Endothelial cell of umbilical vein (primary cell): ENCODE measurements at regions not wholly inside any gene's neighbourhood (a gene's known extent, or its start where the extent isn't known, plus 50 kb on each side); places are given as distances from the start of the nearest gene placed in this dataset.

Experiments used
- BruUV-seq: library from RNA; stranded (reverse); fragments of 400-500 nt; replicated peaks from 2 replicates; lab custom pipeline; 2021; lab: Mats Ljungman, UMichigan
- CTCF ChIA-PET: fragments of 300-600, 350-600 bp; sonication (Branson Sonifier 250); formaldehyde crosslinking; loops from one replicate; lab custom pipeline; 2021; ENCODE audit warnings: antibody characterized with exemption, inconsistent platforms; lab: Charles Lee
- POLR2A ChIA-PET: fragments of 300-600, 350-600 bp; sonication (Branson Sonifier 250); formaldehyde crosslinking; loops from one replicate; lab custom pipeline; 2021; ENCODE audit warnings: antibody characterized with exemption, inconsistent platforms; lab: Charles Lee
- DNase-seq: peaks from one replicate; pipeline ENCODE4 v3.0.0-alpha.2; 2011; ENCODE audit warnings: low read depth, low spot score
- FAIRE-seq: peaks from 2 replicates; lab custom pipeline; 2011; peaks lifted over from hg19 to GRCh38; lab: Jason Lieb, UNC
- H2AFZ ChIP-seq: 2 replicates; pipeline ENCODE4 v1.6.0; 2012; ENCODE audit warnings: low read depth, low read length, control low read depth, inconsistent platforms
- H3K27ac ChIP-seq: 2 replicates; pipeline ENCODE4 v1.5.1; 2011; ENCODE audit warnings: low read depth, mild to moderate bottlenecking, control low read depth, low read length, moderate library complexity; ENCODE audit not compliant: insufficient read depth
- H3K27me3 ChIP-seq, 2 experiments: 2 replicates each; pipeline versions ENCODE4 v1.6.0 to v1.6.1; 2011; ENCODE audit warnings: low read length in 2 of 2, mixed read lengths in 1 of 2; ENCODE audit not compliant: control insufficient read depth in 2 of 2, insufficient read depth in 2 of 2
- H3K36me3 ChIP-seq, 2 experiments: 2 replicates in 1 of 2; 3 replicates in 1 of 2; pipeline ENCODE4 v1.5.1; 2011; ENCODE audit warnings: low read length in 2 of 2, mild to moderate bottlenecking in 1 of 2, moderate library complexity in 1 of 2; ENCODE audit not compliant: control insufficient read depth in 2 of 2, insufficient read depth in 2 of 2; ENCODE audit errors: extremely low read depth in 1 of 2
- H3K4me1 ChIP-seq: 3 replicates; pipeline ENCODE4 v1.5.1; 2011; ENCODE audit warnings: mild to moderate bottlenecking, low read length; ENCODE audit not compliant: control insufficient read depth, insufficient read depth; ENCODE audit errors: extremely low read depth
- H3K4me2 ChIP-seq: 2 replicates; pipeline ENCODE4 v1.6.1; 2011; ENCODE audit warnings: low read length, control low read depth, mixed read lengths; ENCODE audit not compliant: insufficient read depth
- H3K4me3 ChIP-seq, 3 experiments: fragments of 200-600 bp in 1 of 3; sonication (generic), shearing (Covaris generic) in 1 of 3; replicated peaks in 1 of 3; 2 replicates each; pipeline ENCODE4 v1.5.1; 2011 to 2016; ENCODE audit warnings: control low read depth in 3 of 3, low read length in 3 of 3, mild to moderate bottlenecking in 2 of 3, inconsistent platforms in 1 of 3, low read depth in 1 of 3, moderate library complexity in 1 of 3; ENCODE audit not compliant: insufficient read depth in 1 of 3
- H3K79me2 ChIP-seq: 2 replicates; pipeline ENCODE4 v1.6.0; 2012; ENCODE audit warnings: low read length, inconsistent platforms; ENCODE audit not compliant: control insufficient read depth, insufficient read depth
- H3K9ac ChIP-seq: replicated peaks from 2 replicates; pipeline ENCODE3; 2011; ENCODE audit warnings: low read length, control low read depth; ENCODE audit not compliant: insufficient read depth; ENCODE audit errors: extremely low read depth
- H3K9me1 ChIP-seq: replicated peaks from 3 replicates; pipeline ENCODE4 v1.6.0; 2011; ENCODE audit warnings: mild to moderate bottlenecking, low read length; ENCODE audit not compliant: control insufficient read depth, insufficient read depth; ENCODE audit errors: extremely low read depth
- H3K9me3 ChIP-seq: replicated peaks from 2 replicates; pipeline ENCODE4 v1.5.1; 2012; ENCODE audit warnings: low read length, inconsistent platforms; ENCODE audit not compliant: control insufficient read depth, insufficient read depth
- H4K20me1 ChIP-seq: replicated peaks from 2 replicates; pipeline ENCODE3; 2011; ENCODE audit warnings: mild to moderate bottlenecking, low read length; ENCODE audit not compliant: control insufficient read depth, insufficient read depth; ENCODE audit errors: extremely low read depth
- EZH2 ChIP-seq: IDR thresholded peaks from 2 replicates; pipeline ENCODE4 v1.6.1; 2012; ENCODE audit warnings: borderline replicate concordance, low read depth, mild to moderate bottlenecking, moderate library complexity, low read length, inconsistent platforms; ENCODE audit not compliant: severe bottlenecking
- FOS ChIP-seq: IDR thresholded peaks from 2 replicates; pipeline ENCODE4 v1.6.1; 2011; ENCODE audit warnings: mild to moderate bottlenecking, low read length, moderate library complexity, borderline replicate concordance; ENCODE audit not compliant: insufficient read depth
- GATA2 ChIP-seq: IDR thresholded peaks from 2 replicates; pipeline ENCODE4 v1.7.0; 2011; ENCODE audit warnings: low read depth, mild to moderate bottlenecking, moderate library complexity, mixed read lengths, low read length; ENCODE audit not compliant: insufficient read length, insufficient read depth
- JUN ChIP-seq: IDR thresholded peaks from 2 replicates; pipeline ENCODE4 v1.6.1; 2011; ENCODE audit warnings: borderline replicate concordance, low read depth; ENCODE audit not compliant: insufficient read length, insufficient read depth
- MYC ChIP-seq: IDR thresholded peaks from one replicate; pipeline ENCODE4 v1.6.1; 2011; ENCODE audit warnings: mild to moderate bottlenecking, low read depth, low read length
- POLR2A ChIP-seq: IDR thresholded peaks from 2 replicates; pipeline ENCODE4 v1.6.1; 2012; ENCODE audit warnings: low read depth, mild to moderate bottlenecking, control low read depth, low read length
- POLR2AphosphoS5 ChIP-seq: IDR thresholded peaks from 2 replicates; pipeline ENCODE4 v1.6.1; 2012; ENCODE audit warnings: low read depth, mild to moderate bottlenecking, control low read depth, low read length, moderate library complexity; ENCODE audit not compliant: insufficient read depth
- dilution Hi-C: fragments of 300-500 bp; cut with MboI; formaldehyde crosslinking; loops from one replicate; pipeline ENCODE4 v1.15.0; 2019; ENCODE audit warnings: low sequenced_read_pairs; ENCODE audit not compliant: extremely low pct_ligation_motif_present
- intact Hi-C: fragments of 100-400 bp; cut with micrococcal nuclease; formaldehyde crosslinking; loops from one replicate; pipeline ENCODE4 v1.10.0; 2022
- TF ChIP-seq, protein P1 (sequence below), 2 donors: IDR thresholded peaks; 1 replicate in 1 of 2; 2 replicates in 1 of 2; pipeline ENCODE4 v1.5.1; 2011; ENCODE audit warnings: low read length in 2 of 2, mild to moderate bottlenecking in 2 of 2, moderate library complexity in 2 of 2, control low read depth in 1 of 2, inconsistent platforms in 1 of 2, low read depth in 1 of 2; ENCODE audit not compliant: insufficient read depth in 1 of 2; ENCODE audit errors: extremely low read depth in 1 of 2
- TF ChIP-seq, protein P2 (sequence below): IDR thresholded peaks from 2 replicates; pipeline ENCODE4 v1.6.1; 2011; ENCODE audit not compliant: insufficient read depth, insufficient read length

DNA sequence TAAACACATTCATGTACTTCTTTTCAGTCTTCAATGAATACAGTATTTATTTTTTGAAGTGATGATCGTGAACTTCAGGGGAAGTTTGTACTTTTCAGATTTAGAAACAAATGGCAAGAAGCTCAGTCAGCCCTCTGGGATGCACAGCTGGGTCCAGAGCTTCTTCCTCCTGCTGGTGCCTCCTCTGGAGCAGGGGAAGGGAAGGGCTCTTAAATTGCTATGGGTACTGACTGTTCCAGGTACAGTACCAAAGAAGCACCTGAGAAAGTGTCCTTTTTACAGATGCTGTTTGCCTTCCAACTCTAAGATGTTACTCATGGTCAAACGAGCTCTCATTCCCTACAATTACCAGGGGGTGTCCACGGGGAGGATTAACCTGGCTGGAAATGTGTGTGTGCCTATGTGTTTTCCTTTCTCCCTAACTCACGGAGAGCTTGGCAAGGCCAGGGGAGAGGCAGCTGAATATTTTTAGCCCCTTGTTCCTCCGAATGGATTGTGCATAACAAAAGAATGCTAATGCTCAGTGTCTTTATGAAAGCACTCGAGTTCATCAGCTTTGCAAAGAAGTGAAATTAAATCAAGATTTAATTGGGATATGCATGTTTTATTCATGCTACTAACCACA is 313.7 kb upstream of the CADM1 start:
- Histone ChIP-seq H3K27me3 (no peaks in the 10 kb centered on the region), H3K27ac (no peak overlapping the region), H3K9ac (no peak overlapping the region), H3K4me2 (no peak overlapping the region), H3K9me3 (peaks cover 3% of the 10 kb centered on the region), H3K79me2 (no peaks in the 10 kb centered on the region), H3K4me3 (no peak overlapping the region), H4K20me1 (no peaks in the 10 kb centered on the region), H3K36me3 (no peaks in the 10 kb centered on the region), H2AFZ (no peak overlapping the region), H3K4me1 (no peaks in the 10 kb centered on the region), H3K9me1 (no peaks in the 10 kb centered on the region)
- TF ChIP-seq GATA2, result no peak
- TF ChIP-seq, protein P1, sequence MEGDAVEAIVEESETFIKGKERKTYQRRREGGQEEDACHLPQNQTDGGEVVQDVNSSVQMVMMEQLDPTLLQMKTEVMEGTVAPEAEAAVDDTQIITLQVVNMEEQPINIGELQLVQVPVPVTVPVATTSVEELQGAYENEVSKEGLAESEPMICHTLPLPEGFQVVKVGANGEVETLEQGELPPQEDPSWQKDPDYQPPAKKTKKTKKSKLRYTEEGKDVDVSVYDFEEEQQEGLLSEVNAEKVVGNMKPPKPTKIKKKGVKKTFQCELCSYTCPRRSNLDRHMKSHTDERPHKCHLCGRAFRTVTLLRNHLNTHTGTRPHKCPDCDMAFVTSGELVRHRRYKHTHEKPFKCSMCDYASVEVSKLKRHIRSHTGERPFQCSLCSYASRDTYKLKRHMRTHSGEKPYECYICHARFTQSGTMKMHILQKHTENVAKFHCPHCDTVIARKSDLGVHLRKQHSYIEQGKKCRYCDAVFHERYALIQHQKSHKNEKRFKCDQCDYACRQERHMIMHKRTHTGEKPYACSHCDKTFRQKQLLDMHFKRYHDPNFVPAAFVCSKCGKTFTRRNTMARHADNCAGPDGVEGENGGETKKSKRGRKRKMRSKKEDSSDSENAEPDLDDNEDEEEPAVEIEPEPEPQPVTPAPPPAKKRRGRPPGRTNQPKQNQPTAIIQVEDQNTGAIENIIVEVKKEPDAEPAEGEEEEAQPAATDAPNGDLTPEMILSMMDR (IDR thresholded peaks at IDR 0.05; ENCODE audit: extremely low read depth in 1 of 2, insufficient read depth in 1 of 2, low read depth in 1 of 2, low read length in 2 of 2), result no peak
- no peak for TF ChIP-seq POLR2AphosphoS5
- TF ChIP-seq, protein P2, sequence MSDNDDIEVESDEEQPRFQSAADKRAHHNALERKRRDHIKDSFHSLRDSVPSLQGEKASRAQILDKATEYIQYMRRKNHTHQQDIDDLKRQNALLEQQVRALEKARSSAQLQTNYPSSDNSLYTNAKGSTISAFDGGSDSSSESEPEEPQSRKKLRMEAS, result no peak
- no peak for TF ChIP-seq MYC
- TF ChIP-seq JUN, result no peak
- no peak for TF ChIP-seq EZH2
- TF ChIP-seq POLR2A, result no peak
- no peak for TF ChIP-seq FOS
- POLR2A ChIA-PET, result no interaction called here
- CTCF ChIA-PET, result no interaction called here
- no TSS peak for BruUV-seq
- intact Hi-C loops, result no loop called here
- dilution Hi-C loops, result no loop called here
- DNase-seq (no peak), FAIRE-seq (no peak)
